ENCODE measurements at regions not wholly inside any gene's neighbourhood (a gene's known extent, or its start where the extent isn't known, plus 50 kb on each side); places are given as distances from the start of the nearest gene placed in this dataset.

DNA sequence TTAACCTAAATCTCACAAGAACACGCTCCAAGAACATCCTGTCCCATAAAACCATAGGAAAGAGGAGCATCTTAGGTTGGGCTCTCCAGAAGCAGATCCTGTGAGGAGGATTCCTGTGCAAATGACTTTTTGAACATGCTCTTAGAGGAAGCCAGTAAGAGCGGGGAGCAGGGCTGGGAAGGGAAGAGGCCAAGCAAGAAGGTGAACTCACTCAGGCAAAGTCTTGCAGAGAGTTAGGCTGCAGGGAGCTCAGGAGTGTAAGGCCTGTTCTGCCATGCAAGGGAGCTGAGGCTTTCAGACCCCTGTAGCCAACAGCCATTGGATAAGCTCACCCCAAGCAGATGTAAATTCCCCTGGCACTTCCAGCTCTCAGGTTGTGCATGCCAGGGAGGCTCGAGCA is 63.6 kb upstream of the LY86 start:
- TF ChIP-seq FOXM1 (IDR thresholded peaks at IDR 0.05; ENCODE audit: borderline replicate concordance) (no peak), TARDBP (IDR thresholded peaks at IDR 0.05) (no peak), ARNT (IDR thresholded peaks at IDR 0.05) (no peak), BHLHE40 (IDR thresholded peaks at IDR 0.05; ENCODE audit: borderline replicate concordance) (no peak), FOXA1 (IDR thresholded peaks at IDR 0.05) (no peak)
